HG03571 (cell line): ENCODE measurements at regions not wholly inside any gene's neighbourhood (a gene's known extent, or its start where the extent isn't known, plus 50 kb on each side); places are given as distances from the start of the nearest gene placed in this dataset.
"Not testable (repeated sequence)": the region's sequence is repeated elsewhere in the genome, so short reads cannot be mapped to it uniquely, and the experiment has no call there.

Source experiments
- ATAC-seq: cut with Tn5 transposase; IDR thresholded peaks from one replicate; pipeline ENCODE4 v1.9.1; 2021; ENCODE audit not compliant: unreplicated experiment

GRCh38 chr3:23701716-23702597 is 103.8 kb upstream of the UBE2E1 start:
- no peak for ATAC-seq

GRCh38 chr3:23704298-23704697 is 101.5 kb upstream of the UBE2E1 start:
- ATAC-seq, result no peak

GRCh38 chr3:23706111-23706510 is 99.6 kb upstream of the UBE2E1 start:
- ATAC-seq, result no peak

GRCh38 chr3:23709987-23710386 is 95.8 kb upstream of the UBE2E1 start:
- no peak for ATAC-seq

- ATAC-seq, result no peak
These were observed 95.2 kb upstream of the UBE2E1 start for GRCh38 chr3:23710555-23710954.

- ATAC-seq, result peak; percentile 72
These were observed 93.8 kb upstream of the UBE2E1 start for GRCh38 chr3:23711916-23712494.

- no peak for ATAC-seq
These were observed 92.8 kb upstream of the UBE2E1 start for GRCh38 chr3:23712656-23713559.

- ATAC-seq, result no peak
These were observed 92.1 kb upstream of the UBE2E1 start for GRCh38 chr3:23713641-23714040.

- no peak for ATAC-seq
These were observed 85.7 kb upstream of the UBE2E1 start for GRCh38 chr3:23720059-23720458.

- no peak for ATAC-seq
These were observed 84.9 kb upstream of the UBE2E1 start for GRCh38 chr3:23720885-23721284.

- ATAC-seq, result no peak
These were observed 82.6 kb upstream of the UBE2E1 start for GRCh38 chr3:23723141-23723540.

GRCh38 chr3:23723930-23724329 is 81.8 kb upstream of the UBE2E1 start:
- ATAC-seq, result peak; percentile 48

- peak; percentile 68 for ATAC-seq
These were observed 78.8 kb upstream of the UBE2E1 start for GRCh38 chr3:23726811-23727548.

GRCh38 chr3:23728601-23729117 is 77.1 kb upstream of the UBE2E1 start:
- no peak for ATAC-seq

GRCh38 chr3:23729362-23729761 is 76.4 kb upstream of the UBE2E1 start:
- ATAC-seq, result not testable (repeated sequence)

GRCh38 chr3:23734481-23734880 is 71.3 kb upstream of the UBE2E1 start:
- ATAC-seq, result no peak

- ATAC-seq, result no peak
These were observed 70.7 kb upstream of the UBE2E1 start for GRCh38 chr3:23735062-23735461.

- ATAC-seq, result no peak
These were observed 70.0 kb upstream of the UBE2E1 start for GRCh38 chr3:23735535-23736326.

- ATAC-seq, result no peak
These were observed 66.8 kb upstream of the UBE2E1 start for GRCh38 chr3:23738944-23739343.

- no peak for ATAC-seq
These were observed 66.2 kb upstream of the UBE2E1 start for GRCh38 chr3:23739536-23739935.
